ENCODE measurements at regions not wholly inside any gene's neighbourhood (a gene's known extent, or its start where the extent isn't known, plus 50 kb on each side); places are given as distances from the start of the nearest gene placed in this dataset.

DNA sequence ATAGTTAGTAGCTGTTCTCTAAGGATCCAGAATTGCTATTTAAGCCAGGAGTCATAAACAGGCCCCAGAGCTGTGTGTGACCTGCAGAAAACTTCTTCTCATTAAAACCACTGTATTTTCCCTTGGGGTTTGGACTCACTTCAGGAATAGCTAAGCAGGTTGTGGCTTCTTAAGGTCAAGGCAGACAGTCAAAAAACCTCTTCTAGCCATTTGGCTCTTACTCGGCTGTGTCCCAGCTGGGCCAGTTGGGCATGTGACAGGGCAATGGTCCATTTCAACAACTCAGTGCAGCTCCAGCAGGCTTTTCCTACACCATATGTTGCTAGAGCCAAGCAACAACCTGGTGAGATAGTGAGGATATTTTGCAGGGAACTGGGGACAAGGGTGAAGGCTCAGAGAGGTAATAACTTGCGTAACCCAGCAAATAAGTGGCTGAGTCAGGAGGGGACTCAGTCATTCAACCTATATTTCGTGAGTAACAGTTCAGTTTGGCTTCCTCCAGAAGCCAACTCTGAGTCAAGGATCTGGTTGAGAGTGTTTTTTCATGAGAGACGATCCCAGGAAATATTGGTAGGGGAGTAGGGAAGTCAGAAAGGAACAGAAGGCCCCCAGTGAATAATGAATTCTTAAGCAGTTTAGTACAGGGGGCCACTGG lies 115.4 kb upstream of the PPP2R2B start:
- TF ChIP-seq NR1H2 (CRISPR knock-in tag; IDR thresholded peaks at IDR 0.05), result no peak
- TF ChIP-seq, protein P1, sequence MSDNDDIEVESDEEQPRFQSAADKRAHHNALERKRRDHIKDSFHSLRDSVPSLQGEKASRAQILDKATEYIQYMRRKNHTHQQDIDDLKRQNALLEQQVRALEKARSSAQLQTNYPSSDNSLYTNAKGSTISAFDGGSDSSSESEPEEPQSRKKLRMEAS (CRISPR knock-in tag; IDR thresholded peaks at IDR 0.05), result no peak
- no peak for TF ChIP-seq JAZF1 (CRISPR knock-in tag; IDR thresholded peaks at IDR 0.05)
- TF ChIP-seq TP53 (CRISPR knock-in tag; IDR thresholded peaks at IDR 0.05), result no peak
- no peak for TF ChIP-seq E2F4 (CRISPR knock-in tag; IDR thresholded peaks at IDR 0.05; ENCODE audit: borderline replicate concordance, low read depth)
- TF ChIP-seq, protein P2, sequence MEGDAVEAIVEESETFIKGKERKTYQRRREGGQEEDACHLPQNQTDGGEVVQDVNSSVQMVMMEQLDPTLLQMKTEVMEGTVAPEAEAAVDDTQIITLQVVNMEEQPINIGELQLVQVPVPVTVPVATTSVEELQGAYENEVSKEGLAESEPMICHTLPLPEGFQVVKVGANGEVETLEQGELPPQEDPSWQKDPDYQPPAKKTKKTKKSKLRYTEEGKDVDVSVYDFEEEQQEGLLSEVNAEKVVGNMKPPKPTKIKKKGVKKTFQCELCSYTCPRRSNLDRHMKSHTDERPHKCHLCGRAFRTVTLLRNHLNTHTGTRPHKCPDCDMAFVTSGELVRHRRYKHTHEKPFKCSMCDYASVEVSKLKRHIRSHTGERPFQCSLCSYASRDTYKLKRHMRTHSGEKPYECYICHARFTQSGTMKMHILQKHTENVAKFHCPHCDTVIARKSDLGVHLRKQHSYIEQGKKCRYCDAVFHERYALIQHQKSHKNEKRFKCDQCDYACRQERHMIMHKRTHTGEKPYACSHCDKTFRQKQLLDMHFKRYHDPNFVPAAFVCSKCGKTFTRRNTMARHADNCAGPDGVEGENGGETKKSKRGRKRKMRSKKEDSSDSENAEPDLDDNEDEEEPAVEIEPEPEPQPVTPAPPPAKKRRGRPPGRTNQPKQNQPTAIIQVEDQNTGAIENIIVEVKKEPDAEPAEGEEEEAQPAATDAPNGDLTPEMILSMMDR (IDR thresholded peaks at IDR 0.05), result no peak
- TF ChIP-seq, protein P3, sequence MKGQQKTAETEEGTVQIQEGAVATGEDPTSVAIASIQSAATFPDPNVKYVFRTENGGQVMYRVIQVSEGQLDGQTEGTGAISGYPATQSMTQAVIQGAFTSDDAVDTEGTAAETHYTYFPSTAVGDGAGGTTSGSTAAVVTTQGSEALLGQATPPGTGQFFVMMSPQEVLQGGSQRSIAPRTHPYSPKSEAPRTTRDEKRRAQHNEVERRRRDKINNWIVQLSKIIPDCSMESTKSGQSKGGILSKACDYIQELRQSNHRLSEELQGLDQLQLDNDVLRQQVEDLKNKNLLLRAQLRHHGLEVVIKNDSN (CRISPR knock-in tag; IDR thresholded peaks at IDR 0.05), result no peak
- TF ChIP-seq IRF1 (CRISPR knock-in tag; IDR thresholded peaks at IDR 0.05), result no peak
- no peak for TF ChIP-seq FOXJ3 (CRISPR knock-in tag; IDR thresholded peaks at IDR 0.05; ENCODE audit: borderline replicate concordance)
- no peak for TF ChIP-seq CREB1 (CRISPR knock-in tag; IDR thresholded peaks at IDR 0.05)

Data from WTC11 (cell line).